Left ventricle myocardium superior (tissue), 1 donor: ENCODE measurements at regions not wholly inside any gene's neighbourhood (a gene's known extent, or its start where the extent isn't known, plus 50 kb on each side); places are given as distances from the start of the nearest gene placed in this dataset.

Source experiments
- ATAC-seq: fragments of 200-7000 bp; cut with Tn5 transposase; one replicate; pipeline ENCODE4 v1.9.1; 2020; ENCODE audit warnings: mild to moderate bottlenecking, moderate library complexity
- DNase-seq: peaks from one replicate; pipeline ENCODE4 v3.0.0-alpha.2; 2020
- intact Hi-C: fragments of 100-400 bp; cut with micrococcal nuclease; formaldehyde crosslinking; loops from one replicate; pipeline ENCODE4 v1.11.0; 2022
- donor health status: DM: no; HTN: yes; CAD: no; lungs with severe emphysema.

DNA sequence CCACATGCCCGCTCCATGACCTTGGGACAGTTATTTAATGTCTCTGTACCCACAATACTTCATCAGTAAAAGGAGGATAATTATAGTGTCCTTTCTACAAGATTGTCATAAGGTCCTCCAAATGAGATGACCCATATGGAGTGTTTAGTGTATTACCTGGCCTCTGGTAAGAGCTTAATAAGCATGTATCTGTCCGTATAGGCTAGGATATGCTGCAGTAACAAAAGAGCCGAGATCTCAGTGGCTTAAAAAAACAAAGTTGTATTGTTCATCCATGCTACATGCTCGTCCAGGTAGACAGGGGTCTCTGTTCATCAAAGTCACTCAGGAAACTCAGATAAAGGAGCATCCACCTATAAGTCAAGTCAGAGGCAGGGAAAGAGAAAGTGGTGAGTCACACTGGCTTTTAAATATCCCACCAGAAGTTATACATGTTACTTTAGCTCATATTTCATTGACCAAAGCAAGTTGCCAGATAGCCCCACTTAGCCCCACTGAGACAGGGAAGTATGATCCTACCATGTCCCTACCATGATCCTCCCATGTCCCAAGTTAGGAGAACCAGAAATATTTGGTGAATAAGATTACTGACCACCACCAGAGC, 53.0 kb upstream of the KAZN start:
- DNase-seq, result no peak

DNA sequence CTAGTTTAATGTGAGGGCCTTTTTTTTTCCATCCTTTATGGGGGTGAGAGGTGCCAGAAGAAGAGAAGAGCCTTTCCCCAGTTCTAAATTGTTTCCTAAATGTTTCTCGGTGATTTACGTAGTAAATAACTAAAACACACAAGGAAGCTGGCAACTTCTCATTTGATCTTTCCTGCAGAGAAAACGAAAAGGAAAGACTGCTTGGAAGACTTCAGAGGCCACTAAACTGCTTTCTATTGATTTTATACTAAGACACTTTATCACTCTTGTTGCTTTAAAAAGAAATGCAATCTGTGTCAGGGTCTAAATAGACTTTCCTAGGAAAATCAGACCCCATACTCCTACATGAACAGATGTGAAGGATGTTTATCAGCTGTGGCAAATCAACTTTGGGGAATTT, 52.1 kb upstream of the KAZN start:
- no peak for ATAC-seq
- intact Hi-C loops, result no loop called here

More for the DNA sequence above, 53.0 kb upstream of the KAZN start:
- no peak for ATAC-seq
- intact Hi-C loops, result no loop called here

More for the DNA sequence above, 52.1 kb upstream of the KAZN start:
- DNase-seq, result no peak
